GM23338 (cell line): ENCODE measurements at regions not wholly inside any gene's neighbourhood (a gene's known extent, or its start where the extent isn't known, plus 50 kb on each side); places are given as distances from the start of the nearest gene placed in this dataset.

ENCODE experiments used
- ATAC-seq: fragments of 200-7000 bp; cut with Tn5 transposase; 3 replicates; pipeline ENCODE4 v1.9.1; 2020
- DNase-seq: peaks from one replicate; pipeline ENCODE4 v3.0.0-alpha.2; 2015; ENCODE audit warnings: low spot score
- H2AFZ ChIP-seq: fragments of 200-600 bp; sonication (generic); 2 replicates; pipeline ENCODE4 v1.8.0; 2016; ENCODE audit warnings: antibody characterized with exemption, mild to moderate bottlenecking, moderate library complexity
- H3F3A ChIP-seq: fragments of 200-600 bp; sonication (generic); replicated peaks from 2 replicates; pipeline ENCODE4 v1.8.0; 2017; ENCODE audit warnings: antibody characterized with exemption, mixed run types, low read depth
- H3K27ac ChIP-seq: fragments of 200-600 bp; sonication (generic); 2 replicates; pipeline ENCODE4 v1.6.1; 2016; ENCODE audit warnings: low read depth
- H3K27me3 ChIP-seq: fragments of 200-600 bp; sonication (generic); 2 replicates; pipeline ENCODE4 v1.8.0; 2016; ENCODE audit warnings: mild to moderate bottlenecking, mixed run types, moderate library complexity; ENCODE audit not compliant: insufficient read depth
- H3K36me3 ChIP-seq: fragments of 200-600 bp; sonication (generic); 2 replicates; pipeline ENCODE4 v1.8.0; 2016; ENCODE audit warnings: mild to moderate bottlenecking; ENCODE audit not compliant: insufficient read depth
- H3K4me1 ChIP-seq: fragments of 200-600 bp; sonication (generic); 2 replicates; pipeline ENCODE4 v1.8.0; 2016; ENCODE audit warnings: mild to moderate bottlenecking, moderate library complexity; ENCODE audit not compliant: insufficient read depth
- H3K4me2 ChIP-seq: fragments of 200-600 bp; sonication (generic); 2 replicates; pipeline ENCODE4 v1.7.1; 2017; ENCODE audit warnings: mixed run types
- H3K4me3 ChIP-seq: fragments of 200-600 bp; sonication (generic); 2 replicates; pipeline ENCODE4 v1.6.1; 2016; ENCODE audit warnings: mixed run types
- H3K79me2 ChIP-seq: fragments of 200-600 bp; sonication (generic); replicated peaks from 2 replicates; pipeline ENCODE4 v1.8.0; 2017; ENCODE audit warnings: mild to moderate bottlenecking; ENCODE audit not compliant: insufficient read depth
- H3K9me2 ChIP-seq: fragments of 200-600 bp; sonication (generic); 2 replicates; pipeline ENCODE4 v1.8.0; 2017; ENCODE audit not compliant: insufficient read depth
- H4K20me1 ChIP-seq: fragments of 200-600 bp; sonication (generic); replicated peaks from 2 replicates; pipeline ENCODE4 v1.8.0; 2017; ENCODE audit warnings: mild to moderate bottlenecking; ENCODE audit not compliant: insufficient read depth
- H3K27ac Mint-ChIP-seq: 2 replicates; pipeline ENCODE4 v1.8.0; 2020; ENCODE audit warnings: inconsistent platforms, mild to moderate bottlenecking, moderate library complexity, mixed read lengths
- H3K27me3 Mint-ChIP-seq: 3 replicates; pipeline ENCODE4 v1.8.0; 2022; ENCODE audit warnings: low read depth, mild to moderate bottlenecking, moderate library complexity, mixed read lengths, inconsistent platforms; ENCODE audit not compliant: insufficient read depth, poor library complexity
- H3K36me3 Mint-ChIP-seq: 3 replicates; pipeline ENCODE4 v1.8.0; 2021; ENCODE audit warnings: low read depth, mild to moderate bottlenecking, inconsistent platforms, moderate library complexity, mixed read lengths
- H3K4me1 Mint-ChIP-seq: 3 replicates; pipeline ENCODE4 v1.8.0; 2020; ENCODE audit warnings: mild to moderate bottlenecking, inconsistent platforms, mixed read lengths
- H3K4me3 Mint-ChIP-seq: 3 replicates; pipeline ENCODE4 v1.8.0; 2021; ENCODE audit warnings: moderate library complexity, mild to moderate bottlenecking, inconsistent platforms, mixed read lengths
- H3K9me3 Mint-ChIP-seq: 3 replicates; pipeline ENCODE4 v1.8.0; 2020; ENCODE audit warnings: moderate library complexity, mild to moderate bottlenecking, inconsistent platforms, mixed read lengths
- CREB1 ChIP-seq: fragments of 250-450 bp; sonication (Bioruptor Pico); IDR thresholded peaks from 2 replicates; pipeline ENCODE4 v1.5.0; 2020; ENCODE audit warnings: low read depth, mild to moderate bottlenecking, moderate library complexity
- EZH2 ChIP-seq: fragments of 200-600 bp; sonication (generic); IDR thresholded peaks from one replicate; pipeline ENCODE4 v1.8.0; 2017; ENCODE audit warnings: antibody characterized with exemption, mild to moderate bottlenecking, low read depth; ENCODE audit not compliant: unreplicated experiment
- EZH2phosphoT487 ChIP-seq: fragments of 200-600 bp; sonication (generic); IDR thresholded peaks from one replicate; pipeline ENCODE4 v1.8.1; 2018; ENCODE audit warnings: antibody characterized with exemption; ENCODE audit not compliant: unreplicated experiment
- JUNB ChIP-seq: IDR thresholded peaks from one replicate; pipeline ENCODE4 v1.6.1; 2016; ENCODE audit warnings: antibody characterized with exemption; ENCODE audit not compliant: unreplicated experiment
- NANOG ChIP-seq: IDR thresholded peaks from 2 replicates; pipeline ENCODE4 v1.6.1; 2016; ENCODE audit warnings: antibody characterized with exemption, borderline replicate concordance
- POLR2AphosphoS5 ChIP-seq: IDR thresholded peaks from 2 replicates; pipeline ENCODE4 v1.6.1; 2016; ENCODE audit warnings: antibody characterized with exemption, low read depth
- STAT1 ChIP-seq: IDR thresholded peaks from one replicate; pipeline ENCODE4 v1.6.1; 2016; ENCODE audit warnings: antibody characterized with exemption; ENCODE audit not compliant: unreplicated experiment
- ZNF114 ChIP-seq: fragments of 250-450 bp; sonication (Bioruptor Pico); IDR thresholded peaks from 2 replicates; pipeline ENCODE4 v1.5.0; 2020; ENCODE audit warnings: mild to moderate bottlenecking, moderate library complexity
- ZNF331 ChIP-seq: fragments of 250-450 bp; sonication (Bioruptor Pico); IDR thresholded peaks from 2 replicates; pipeline ENCODE4 v1.5.0; 2020; ENCODE audit warnings: low read depth, mild to moderate bottlenecking, moderate library complexity
- TF ChIP-seq, protein P1 (sequence below), 2 experiments: fragments of 200-600 bp in 1 of 2; sonication (generic) in 1 of 2; conservative IDR thresholded peaks; 2 replicates each; pipeline versions ENCODE4 v1.5.1 to v1.6.1; 2016 to 2017; ENCODE audit warnings: antibody characterized with exemption in 2 of 2, low read depth in 2 of 2, mild to moderate bottlenecking in 2 of 2, moderate library complexity in 1 of 2
- TF ChIP-seq, protein P2 (sequence below): IDR thresholded peaks from 2 replicates; pipeline ENCODE4 v1.6.1; 2016; ENCODE audit warnings: antibody characterized with exemption
- TF ChIP-seq, protein P3 (sequence below): fragments of 250-450 bp; sonication (Bioruptor Pico); IDR thresholded peaks from 2 replicates; pipeline ENCODE4 v1.5.0; 2020; ENCODE audit warnings: mild to moderate bottlenecking, moderate library complexity
- TF ChIP-seq, protein P4 (sequence below): IDR thresholded peaks from one replicate; pipeline ENCODE4 v1.6.1; 2018; ENCODE audit warnings: antibody characterized with exemption; ENCODE audit not compliant: unreplicated experiment

DNA sequence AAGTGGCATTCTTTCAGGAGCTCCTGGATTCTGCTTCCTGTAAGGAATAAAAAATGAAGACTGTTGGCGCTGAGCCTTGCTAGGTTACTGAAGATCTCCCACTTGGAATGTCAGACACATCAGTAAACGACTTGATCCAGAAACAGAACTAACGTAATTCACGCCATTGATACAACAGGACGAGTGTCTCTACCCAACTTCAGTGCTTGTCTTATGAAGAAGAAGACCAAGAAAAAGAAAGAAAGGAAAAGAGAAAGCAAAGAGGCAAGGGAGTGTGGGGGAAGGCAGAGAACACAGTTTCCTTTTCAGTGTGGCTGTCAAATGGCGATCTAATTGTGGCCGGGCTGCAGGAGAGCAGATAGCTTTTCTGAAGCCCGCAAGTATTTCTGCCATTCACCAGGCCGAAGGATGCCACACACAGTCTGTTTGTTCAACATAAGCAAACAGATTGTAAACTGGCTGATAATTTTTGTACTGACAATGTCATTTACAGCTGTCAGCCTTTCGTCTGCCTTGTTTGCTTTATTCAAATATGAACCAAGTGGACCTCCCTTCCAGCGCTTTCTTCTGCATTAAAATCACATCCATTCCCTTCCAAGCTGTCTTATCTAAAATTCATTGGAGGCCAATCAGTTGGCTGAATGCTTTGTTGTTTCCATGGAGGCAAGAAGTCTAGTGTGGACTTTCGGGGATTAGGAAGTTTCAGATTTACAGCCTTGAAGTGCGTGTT is 180.6 kb downstream of the FOXA2 start:
- ATAC-seq (peak; percentile 65), DNase-seq (peak; percentile 20)
- no peaks in the 10 kb centered on the region for H3K36me3 Mint-ChIP-seq
- Histone ChIP-seq H3K4me1 (peaks cover 30% of the 10 kb centered on the region), H3K27ac (no peak overlapping the region), H3K79me2 (no peaks in the 10 kb centered on the region), H3K4me2 (peak overlapping the region; percentile 75), H4K20me1 (no peaks in the 10 kb centered on the region), H3K4me3 (peak overlapping the region; percentile 44), H3K36me3 (no peaks in the 10 kb centered on the region), H3K27me3 (peaks cover 15% of the 10 kb centered on the region), H2AFZ (peak overlapping the region; percentile 80), H3F3A (no peaks in the 10 kb centered on the region; the same call in 1 of the 2 replicates), H3K9me2 (no peaks in the 10 kb centered on the region; the same call in 1 of the 2 replicates)
- TF ChIP-seq, protein P1, sequence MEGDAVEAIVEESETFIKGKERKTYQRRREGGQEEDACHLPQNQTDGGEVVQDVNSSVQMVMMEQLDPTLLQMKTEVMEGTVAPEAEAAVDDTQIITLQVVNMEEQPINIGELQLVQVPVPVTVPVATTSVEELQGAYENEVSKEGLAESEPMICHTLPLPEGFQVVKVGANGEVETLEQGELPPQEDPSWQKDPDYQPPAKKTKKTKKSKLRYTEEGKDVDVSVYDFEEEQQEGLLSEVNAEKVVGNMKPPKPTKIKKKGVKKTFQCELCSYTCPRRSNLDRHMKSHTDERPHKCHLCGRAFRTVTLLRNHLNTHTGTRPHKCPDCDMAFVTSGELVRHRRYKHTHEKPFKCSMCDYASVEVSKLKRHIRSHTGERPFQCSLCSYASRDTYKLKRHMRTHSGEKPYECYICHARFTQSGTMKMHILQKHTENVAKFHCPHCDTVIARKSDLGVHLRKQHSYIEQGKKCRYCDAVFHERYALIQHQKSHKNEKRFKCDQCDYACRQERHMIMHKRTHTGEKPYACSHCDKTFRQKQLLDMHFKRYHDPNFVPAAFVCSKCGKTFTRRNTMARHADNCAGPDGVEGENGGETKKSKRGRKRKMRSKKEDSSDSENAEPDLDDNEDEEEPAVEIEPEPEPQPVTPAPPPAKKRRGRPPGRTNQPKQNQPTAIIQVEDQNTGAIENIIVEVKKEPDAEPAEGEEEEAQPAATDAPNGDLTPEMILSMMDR (conservative IDR thresholded peaks at IDR 0.05; ENCODE audit: low read depth in 2 of 2), result no peak
- TF ChIP-seq EZH2 (no peak), JUNB (no peak), POLR2AphosphoS5 (no peak), ZNF331 (CRISPR knock-in tag) (no peak), ZNF114 (CRISPR knock-in tag) (no peak), STAT1 (no peak), NANOG (no peak), EZH2phosphoT487 (no peak), CREB1 (no peak)
- TF ChIP-seq, protein P2, sequence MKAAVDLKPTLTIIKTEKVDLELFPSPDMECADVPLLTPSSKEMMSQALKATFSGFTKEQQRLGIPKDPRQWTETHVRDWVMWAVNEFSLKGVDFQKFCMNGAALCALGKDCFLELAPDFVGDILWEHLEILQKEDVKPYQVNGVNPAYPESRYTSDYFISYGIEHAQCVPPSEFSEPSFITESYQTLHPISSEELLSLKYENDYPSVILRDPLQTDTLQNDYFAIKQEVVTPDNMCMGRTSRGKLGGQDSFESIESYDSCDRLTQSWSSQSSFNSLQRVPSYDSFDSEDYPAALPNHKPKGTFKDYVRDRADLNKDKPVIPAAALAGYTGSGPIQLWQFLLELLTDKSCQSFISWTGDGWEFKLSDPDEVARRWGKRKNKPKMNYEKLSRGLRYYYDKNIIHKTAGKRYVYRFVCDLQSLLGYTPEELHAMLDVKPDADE, result no peak
- TF ChIP-seq, protein P3, sequence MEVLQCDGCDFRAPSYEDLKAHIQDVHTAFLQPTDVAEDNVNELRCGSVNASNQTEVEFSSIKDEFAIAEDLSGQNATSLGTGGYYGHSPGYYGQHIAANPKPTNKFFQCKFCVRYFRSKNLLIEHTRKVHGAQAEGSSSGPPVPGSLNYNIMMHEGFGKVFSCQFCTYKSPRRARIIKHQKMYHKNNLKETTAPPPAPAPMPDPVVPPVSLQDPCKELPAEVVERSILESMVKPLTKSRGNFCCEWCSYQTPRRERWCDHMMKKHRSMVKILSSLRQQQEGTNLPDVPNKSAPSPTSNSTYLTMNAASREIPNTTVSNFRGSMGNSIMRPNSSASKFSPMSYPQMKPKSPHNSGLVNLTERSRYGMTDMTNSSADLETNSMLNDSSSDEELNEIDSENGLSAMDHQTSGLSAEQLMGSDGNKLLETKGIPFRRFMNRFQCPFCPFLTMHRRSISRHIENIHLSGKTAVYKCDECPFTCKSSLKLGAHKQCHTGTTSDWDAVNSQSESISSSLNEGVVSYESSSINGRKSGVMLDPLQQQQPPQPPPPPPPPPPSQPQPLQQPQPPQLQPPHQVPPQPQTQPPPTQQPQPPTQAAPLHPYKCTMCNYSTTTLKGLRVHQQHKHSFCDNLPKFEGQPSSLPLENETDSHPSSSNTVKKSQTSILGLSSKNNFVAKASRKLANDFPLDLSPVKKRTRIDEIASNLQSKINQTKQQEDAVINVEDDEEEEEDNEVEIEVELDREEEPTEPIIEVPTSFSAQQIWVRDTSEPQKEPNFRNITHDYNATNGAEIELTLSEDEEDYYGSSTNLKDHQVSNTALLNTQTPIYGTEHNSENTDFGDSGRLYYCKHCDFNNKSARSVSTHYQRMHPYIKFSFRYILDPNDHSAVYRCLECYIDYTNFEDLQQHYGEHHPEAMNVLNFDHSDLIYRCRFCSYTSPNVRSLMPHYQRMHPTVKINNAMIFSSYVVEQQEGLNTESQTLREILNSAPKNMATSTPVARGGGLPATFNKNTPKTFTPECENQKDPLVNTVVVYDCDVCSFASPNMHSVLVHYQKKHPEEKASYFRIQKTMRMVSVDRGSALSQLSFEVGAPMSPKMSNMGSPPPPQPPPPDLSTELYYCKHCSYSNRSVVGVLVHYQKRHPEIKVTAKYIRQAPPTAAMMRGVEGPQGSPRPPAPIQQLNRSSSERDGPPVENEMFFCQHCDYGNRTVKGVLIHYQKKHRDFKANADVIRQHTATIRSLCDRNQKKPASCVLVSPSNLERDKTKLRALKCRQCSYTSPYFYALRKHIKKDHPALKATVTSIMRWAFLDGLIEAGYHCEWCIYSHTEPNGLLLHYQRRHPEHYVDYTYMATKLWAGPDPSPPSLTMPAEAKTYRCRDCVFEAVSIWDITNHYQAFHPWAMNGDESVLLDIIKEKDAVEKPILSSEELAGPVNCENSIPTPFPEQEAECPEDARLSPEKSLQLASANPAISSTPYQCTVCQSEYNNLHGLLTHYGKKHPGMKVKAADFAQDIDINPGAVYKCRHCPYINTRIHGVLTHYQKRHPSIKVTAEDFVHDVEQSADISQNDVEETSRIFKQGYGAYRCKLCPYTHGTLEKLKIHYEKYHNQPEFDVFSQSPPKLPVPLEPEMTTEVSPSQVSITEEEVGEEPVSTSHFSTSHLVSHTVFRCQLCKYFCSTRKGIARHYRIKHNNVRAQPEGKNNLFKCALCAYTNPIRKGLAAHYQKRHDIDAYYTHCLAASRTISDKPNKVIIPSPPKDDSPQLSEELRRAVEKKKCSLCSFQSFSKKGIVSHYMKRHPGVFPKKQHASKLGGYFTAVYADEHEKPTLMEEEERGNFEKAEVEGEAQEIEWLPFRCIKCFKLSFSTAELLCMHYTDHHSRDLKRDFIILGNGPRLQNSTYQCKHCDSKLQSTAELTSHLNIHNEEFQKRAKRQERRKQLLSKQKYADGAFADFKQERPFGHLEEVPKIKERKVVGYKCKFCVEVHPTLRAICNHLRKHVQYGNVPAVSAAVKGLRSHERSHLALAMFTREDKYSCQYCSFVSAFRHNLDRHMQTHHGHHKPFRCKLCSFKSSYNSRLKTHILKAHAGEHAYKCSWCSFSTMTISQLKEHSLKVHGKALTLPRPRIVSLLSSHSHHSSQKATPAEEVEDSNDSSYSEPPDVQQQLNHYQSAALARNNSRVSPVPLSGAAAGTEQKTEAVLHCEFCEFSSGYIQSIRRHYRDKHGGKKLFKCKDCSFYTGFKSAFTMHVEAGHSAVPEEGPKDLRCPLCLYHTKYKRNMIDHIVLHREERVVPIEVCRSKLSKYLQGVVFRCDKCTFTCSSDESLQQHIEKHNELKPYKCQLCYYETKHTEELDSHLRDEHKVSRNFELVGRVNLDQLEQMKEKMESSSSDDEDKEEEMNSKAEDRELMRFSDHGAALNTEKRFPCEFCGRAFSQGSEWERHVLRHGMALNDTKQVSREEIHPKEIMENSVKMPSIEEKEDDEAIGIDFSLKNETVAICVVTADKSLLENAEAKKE (CRISPR knock-in tag), result no peak
- TF ChIP-seq, protein P4, sequence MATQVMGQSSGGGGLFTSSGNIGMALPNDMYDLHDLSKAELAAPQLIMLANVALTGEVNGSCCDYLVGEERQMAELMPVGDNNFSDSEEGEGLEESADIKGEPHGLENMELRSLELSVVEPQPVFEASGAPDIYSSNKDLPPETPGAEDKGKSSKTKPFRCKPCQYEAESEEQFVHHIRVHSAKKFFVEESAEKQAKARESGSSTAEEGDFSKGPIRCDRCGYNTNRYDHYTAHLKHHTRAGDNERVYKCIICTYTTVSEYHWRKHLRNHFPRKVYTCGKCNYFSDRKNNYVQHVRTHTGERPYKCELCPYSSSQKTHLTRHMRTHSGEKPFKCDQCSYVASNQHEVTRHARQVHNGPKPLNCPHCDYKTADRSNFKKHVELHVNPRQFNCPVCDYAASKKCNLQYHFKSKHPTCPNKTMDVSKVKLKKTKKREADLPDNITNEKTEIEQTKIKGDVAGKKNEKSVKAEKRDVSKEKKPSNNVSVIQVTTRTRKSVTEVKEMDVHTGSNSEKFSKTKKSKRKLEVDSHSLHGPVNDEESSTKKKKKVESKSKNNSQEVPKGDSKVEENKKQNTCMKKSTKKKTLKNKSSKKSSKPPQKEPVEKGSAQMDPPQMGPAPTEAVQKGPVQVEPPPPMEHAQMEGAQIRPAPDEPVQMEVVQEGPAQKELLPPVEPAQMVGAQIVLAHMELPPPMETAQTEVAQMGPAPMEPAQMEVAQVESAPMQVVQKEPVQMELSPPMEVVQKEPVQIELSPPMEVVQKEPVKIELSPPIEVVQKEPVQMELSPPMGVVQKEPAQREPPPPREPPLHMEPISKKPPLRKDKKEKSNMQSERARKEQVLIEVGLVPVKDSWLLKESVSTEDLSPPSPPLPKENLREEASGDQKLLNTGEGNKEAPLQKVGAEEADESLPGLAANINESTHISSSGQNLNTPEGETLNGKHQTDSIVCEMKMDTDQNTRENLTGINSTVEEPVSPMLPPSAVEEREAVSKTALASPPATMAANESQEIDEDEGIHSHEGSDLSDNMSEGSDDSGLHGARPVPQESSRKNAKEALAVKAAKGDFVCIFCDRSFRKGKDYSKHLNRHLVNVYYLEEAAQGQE, result no peak
- H3K9me3 Mint-ChIP-seq, result no peaks in the 10 kb centered on the region
- H3K4me1 Mint-ChIP-seq, result peaks cover 25% of the 10 kb centered on the region
- peaks cover 5% of the 10 kb centered on the region for H3K27me3 Mint-ChIP-seq
- peak overlapping the region; percentile 30 for H3K4me3 Mint-ChIP-seq
- H3K27ac Mint-ChIP-seq, result no peak overlapping the region
